ENCODE measurements at regions not wholly inside any gene's neighbourhood (a gene's known extent, or its start where the extent isn't known, plus 50 kb on each side); places are given as distances from the start of the nearest gene placed in this dataset.
A peak's percentile ranks its signal among the peaks of the same experiment; 100 is the strongest.

- H3K4me1 Mint-ChIP-seq (ENCODE audit: low read depth) = peaks cover 25% of the 10 kb centered on the region
- H3K9me3 Mint-ChIP-seq (ENCODE audit: low read depth) = no peaks in the 10 kb centered on the region
- H3K36me3 Mint-ChIP-seq (ENCODE audit: insufficient read depth) = no peaks in the 10 kb centered on the region
- no peak overlapping the region for H3K27ac Mint-ChIP-seq
- TF ChIP-seq CTCF (IDR thresholded peaks at IDR 0.05; ENCODE audit: unreplicated experiment) = no peak
- DNase-seq (ENCODE audit: low spot score, unreplicated experiment) = no peak
- no peak overlapping the region for H3K4me3 Mint-ChIP-seq (ENCODE audit: low read depth)
- H3K27me3 Mint-ChIP-seq = no peaks in the 10 kb centered on the region
Observed at GRCh38 chr9:134216961-134217360, 52.6 kb upstream of the RNU6ATAC start.

GRCh38 chr9:134217431-134218210 lies 53.3 kb upstream of the RNU6ATAC start:
- DNase-seq (ENCODE audit: low spot score, unreplicated experiment) = no peak
- Mint-ChIP-seq H3K4me3 (ENCODE audit: low read depth) (no peak overlapping the region), H3K27me3 (no peaks in the 10 kb centered on the region), H3K27ac (peak overlapping the region; percentile 38), H3K36me3 (ENCODE audit: insufficient read depth) (no peaks in the 10 kb centered on the region), H3K9me3 (ENCODE audit: low read depth) (no peaks in the 10 kb centered on the region), H3K4me1 (ENCODE audit: low read depth) (peaks cover 25% of the 10 kb centered on the region)
- TF ChIP-seq CTCF (IDR thresholded peaks at IDR 0.05; ENCODE audit: unreplicated experiment) = no peak

- no peak for DNase-seq (ENCODE audit: low spot score, unreplicated experiment)
- Mint-ChIP-seq H3K4me1 (ENCODE audit: low read depth) (peaks cover 25% of the 10 kb centered on the region), H3K27ac (no peak overlapping the region), H3K27me3 (peaks cover 6% of the 10 kb centered on the region), H3K36me3 (ENCODE audit: insufficient read depth) (no peaks in the 10 kb centered on the region), H3K9me3 (ENCODE audit: low read depth) (no peaks in the 10 kb centered on the region), H3K4me3 (ENCODE audit: low read depth) (no peak overlapping the region)
- no peak for TF ChIP-seq CTCF (IDR thresholded peaks at IDR 0.05; ENCODE audit: unreplicated experiment)
Observed at GRCh38 chr9:134218230-134218629, 53.9 kb upstream of the RNU6ATAC start.

GRCh38 chr9:134219646-134220060 lies 55.3 kb upstream of the RNU6ATAC start:
- H3K27me3 Mint-ChIP-seq = peaks cover 13% of the 10 kb centered on the region
- H3K4me1 Mint-ChIP-seq (ENCODE audit: low read depth) = peaks cover 14% of the 10 kb centered on the region
- DNase-seq (ENCODE audit: low spot score, unreplicated experiment) = no peak
- no peak for TF ChIP-seq CTCF (IDR thresholded peaks at IDR 0.05; ENCODE audit: unreplicated experiment)
- no peaks in the 10 kb centered on the region for H3K36me3 Mint-ChIP-seq (ENCODE audit: insufficient read depth)
- H3K27ac Mint-ChIP-seq = no peak overlapping the region
- no peaks in the 10 kb centered on the region for H3K9me3 Mint-ChIP-seq (ENCODE audit: low read depth)
- no peak overlapping the region for H3K4me3 Mint-ChIP-seq (ENCODE audit: low read depth)

- H3K4me3 Mint-ChIP-seq (ENCODE audit: low read depth) = no peak overlapping the region
- H3K36me3 Mint-ChIP-seq (ENCODE audit: insufficient read depth) = no peaks in the 10 kb centered on the region
- no peak for DNase-seq (ENCODE audit: low spot score, unreplicated experiment)
- peaks cover 13% of the 10 kb centered on the region for H3K27me3 Mint-ChIP-seq
- peaks cover 14% of the 10 kb centered on the region for H3K4me1 Mint-ChIP-seq (ENCODE audit: low read depth)
- H3K9me3 Mint-ChIP-seq (ENCODE audit: low read depth) = no peaks in the 10 kb centered on the region
- no peak overlapping the region for H3K27ac Mint-ChIP-seq
- TF ChIP-seq CTCF (IDR thresholded peaks at IDR 0.05; ENCODE audit: unreplicated experiment) = no peak
Observed at GRCh38 chr9:134220311-134220710, 55.9 kb upstream of the RNU6ATAC start.
